ENCODE measurements at regions not wholly inside any gene's neighbourhood (a gene's known extent, or its start where the extent isn't known, plus 50 kb on each side); places are given as distances from the start of the nearest gene placed in this dataset.

- DNase-seq = no peak
Observed at GRCh38 chr10:8499312-8499711, 444.8 kb downstream of the GATA3 start.

- DNase-seq = no peak
Observed at GRCh38 chr10:8499752-8500390, 445.4 kb downstream of the GATA3 start.

- DNase-seq = no peak
Observed at GRCh38 chr10:8502573-8502972, 448.1 kb downstream of the GATA3 start.

GRCh38 chr10:8504499-8504898 lies 450.0 kb downstream of the GATA3 start:
- DNase-seq = no peak

- DNase-seq = no peak
Observed at GRCh38 chr10:8507156-8507555, 452.7 kb downstream of the GATA3 start.

GRCh38 chr10:8508882-8509281 lies 454.4 kb downstream of the GATA3 start:
- DNase-seq = no peak

GRCh38 chr10:8510471-8510870 lies 456.0 kb downstream of the GATA3 start:
- no peak for DNase-seq

GRCh38 chr10:8511026-8511425 lies 456.5 kb downstream of the GATA3 start:
- DNase-seq = no peak

GRCh38 chr10:8513155-8514147 lies 459.0 kb downstream of the GATA3 start:
- no peak for DNase-seq

GRCh38 chr10:8520382-8520781 lies 465.9 kb downstream of the GATA3 start:
- DNase-seq = no peak

GRCh38 chr10:8527773-8528172 lies 473.3 kb downstream of the GATA3 start:
- DNase-seq = no peak

- DNase-seq = no peak
Observed at GRCh38 chr10:8531116-8531515, 476.6 kb downstream of the GATA3 start.

GRCh38 chr10:8532647-8533046 lies 478.2 kb downstream of the GATA3 start:
- no peak for DNase-seq

GRCh38 chr10:8533462-8533861 lies 479.0 kb downstream of the GATA3 start:
- no peak for DNase-seq

- DNase-seq = no peak
Observed at GRCh38 chr10:8534096-8534495, 479.6 kb downstream of the GATA3 start.

GRCh38 chr10:8534891-8535290 lies 480.4 kb downstream of the GATA3 start:
- DNase-seq = no peak

GRCh38 chr10:8539056-8539455 lies 484.6 kb downstream of the GATA3 start:
- no peak for DNase-seq

- no peak for DNase-seq
Observed at GRCh38 chr10:8543361-8544056, 489.0 kb downstream of the GATA3 start.

- DNase-seq = no peak
Observed at GRCh38 chr10:8544057-8544380, 489.5 kb downstream of the GATA3 start.

GRCh38 chr10:8544500-8544899 lies 490.0 kb downstream of the GATA3 start:
- no peak for DNase-seq

- DNase-seq = no peak
Observed at GRCh38 chr10:8554574-8554973, 500.1 kb downstream of the GATA3 start.

- no peak for DNase-seq
Observed at GRCh38 chr10:8556321-8556720, 501.8 kb downstream of the GATA3 start.

GRCh38 chr10:8563478-8563877 lies 509.0 kb downstream of the GATA3 start:
- DNase-seq = no peak

- DNase-seq = no peak
Observed at GRCh38 chr10:8566737-8567136, 512.2 kb downstream of the GATA3 start.
